ENCODE measurements at regions not wholly inside any gene's neighbourhood (a gene's known extent, or its start where the extent isn't known, plus 50 kb on each side); places are given as distances from the start of the nearest gene placed in this dataset.

- ATAC-seq: no peak
- TF ChIP-seq BACH2 (CRISPR knock-in tag; IDR thresholded peaks at IDR 0.05; ENCODE audit: borderline replicate concordance) (no peak), ZNF565 (CRISPR knock-in tag; conservative IDR thresholded peaks at IDR 0.05; ENCODE audit: low read depth) (no peak), TSHZ2 (CRISPR knock-in tag; IDR thresholded peaks at IDR 0.05) (no peak), ISL1 (CRISPR knock-in tag; IDR thresholded peaks at IDR 0.05) (no peak), PPARA (CRISPR knock-in tag; IDR thresholded peaks at IDR 0.05; ENCODE audit: borderline replicate concordance) (no peak)
These were observed 844.3 kb upstream of the NR2F2 start for GRCh38 chr15:95486224-95486623.

GRCh38 chr15:95489103-95489502 is 841.4 kb upstream of the NR2F2 start:
- TF ChIP-seq PPARA (CRISPR knock-in tag; IDR thresholded peaks at IDR 0.05; ENCODE audit: borderline replicate concordance) (no peak), POU6F1 (CRISPR knock-in tag; IDR thresholded peaks at IDR 0.05; ENCODE audit: borderline replicate concordance, low read depth) (no peak), GLIS3 (CRISPR knock-in tag; IDR thresholded peaks at IDR 0.05) (no peak)
- ATAC-seq: no peak

- ATAC-seq: no peak
- TF ChIP-seq SNAI2 (CRISPR knock-in tag; IDR thresholded peaks at IDR 0.05): no peak
- no peak for TF ChIP-seq ZNF565 (CRISPR knock-in tag; conservative IDR thresholded peaks at IDR 0.05; ENCODE audit: low read depth)
- no peak for TF ChIP-seq TSHZ2 (CRISPR knock-in tag; IDR thresholded peaks at IDR 0.05)
- no peak for TF ChIP-seq GLIS3 (CRISPR knock-in tag; IDR thresholded peaks at IDR 0.05)
- TF ChIP-seq ESRRG (CRISPR knock-in tag; IDR thresholded peaks at IDR 0.05): no peak
- no peak for TF ChIP-seq ZNF70 (CRISPR knock-in tag; IDR thresholded peaks at IDR 0.05)
- no peak for TF ChIP-seq CSRNP3 (CRISPR knock-in tag; IDR thresholded peaks at IDR 0.05)
- no peak for TF ChIP-seq TOX (CRISPR knock-in tag; IDR thresholded peaks at IDR 0.05; ENCODE audit: borderline replicate concordance)
- TF ChIP-seq RARB (CRISPR knock-in tag; IDR thresholded peaks at IDR 0.05): no peak
- TF ChIP-seq ZFP30 (CRISPR knock-in tag; IDR thresholded peaks at IDR 0.05): no peak
- TF ChIP-seq BACH2 (CRISPR knock-in tag; IDR thresholded peaks at IDR 0.05; ENCODE audit: borderline replicate concordance): no peak
- TF ChIP-seq CSDC2 (CRISPR knock-in tag; IDR thresholded peaks at IDR 0.05): no peak
- TF ChIP-seq TCF4 (CRISPR knock-in tag; IDR thresholded peaks at IDR 0.05; ENCODE audit: borderline replicate concordance): no peak
- no peak for TF ChIP-seq ISL1 (CRISPR knock-in tag; IDR thresholded peaks at IDR 0.05)
- TF ChIP-seq OSR1 (CRISPR knock-in tag; IDR thresholded peaks at IDR 0.05): no peak
- TF ChIP-seq CREB5 (CRISPR knock-in tag; IDR thresholded peaks at IDR 0.05; ENCODE audit: low read depth): no peak
These were observed 838.0 kb upstream of the NR2F2 start for GRCh38 chr15:95492388-95493070.

Data from SK-N-SH treated with all-trans-retinoic acid at 6 μM for 48 hours (cell line).